ENCODE measurements at regions not wholly inside any gene's neighbourhood (a gene's known extent, or its start where the extent isn't known, plus 50 kb on each side); places are given as distances from the start of the nearest gene placed in this dataset.

DNA sequence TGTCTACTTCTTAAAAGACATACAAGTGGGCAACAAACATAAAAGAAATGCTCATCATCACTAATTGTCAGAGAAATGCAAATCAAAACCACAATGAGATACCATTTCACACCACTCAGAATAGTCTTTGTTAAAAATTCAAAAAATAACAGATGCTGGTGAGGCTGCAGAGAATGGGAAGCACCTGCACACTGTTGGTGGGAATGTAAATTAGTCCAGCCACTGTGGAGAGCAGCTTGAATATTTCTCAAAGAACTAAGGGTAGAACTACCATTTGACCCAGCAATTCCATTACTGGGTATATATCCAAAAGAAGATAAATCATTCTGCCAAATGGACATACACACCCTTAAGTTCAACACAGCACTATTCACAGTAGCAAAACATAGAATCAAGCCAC lies 61.8 kb upstream of the STEAP1 start:
- H3K4me1 Mint-ChIP-seq = no peaks in the 10 kb centered on the region
- H3K27ac Mint-ChIP-seq = no peak overlapping the region
- H3K27me3 Mint-ChIP-seq = peaks cover 8% of the 10 kb centered on the region
- no peaks in the 10 kb centered on the region for H3K36me3 Mint-ChIP-seq
- no peak for ATAC-seq
- peaks cover 6% of the 10 kb centered on the region for H3K9me3 Mint-ChIP-seq
- no peak overlapping the region for H3K4me3 Mint-ChIP-seq

DNA sequence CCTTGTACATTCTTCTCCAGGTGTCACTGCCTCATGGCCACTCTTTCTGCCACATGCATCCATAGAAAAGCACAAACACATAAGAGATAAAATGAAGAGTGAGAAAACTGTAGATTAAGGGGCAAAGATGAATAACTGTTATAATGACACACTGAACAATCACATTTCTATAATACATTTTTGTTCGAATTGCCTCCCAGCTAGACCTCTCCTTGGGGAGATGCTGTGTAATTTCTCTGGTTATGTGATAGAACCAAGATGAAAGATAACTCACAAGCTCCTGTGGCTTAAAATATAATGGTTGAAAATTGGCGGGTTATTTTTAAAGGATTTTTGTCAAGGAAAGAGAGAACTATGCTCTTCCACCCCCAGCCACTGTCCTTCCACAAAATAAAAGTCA lies 60.2 kb upstream of the STEAP1 start:
- Mint-ChIP-seq H3K36me3 (no peaks in the 10 kb centered on the region), H3K9me3 (peaks cover 6% of the 10 kb centered on the region), H3K4me3 (no peak overlapping the region), H3K27me3 (peaks cover 8% of the 10 kb centered on the region), H3K4me1 (no peaks in the 10 kb centered on the region), H3K27ac (no peak overlapping the region)
- ATAC-seq = no peak
